ENCODE measurements at regions not wholly inside any gene's neighbourhood (a gene's known extent, or its start where the extent isn't known, plus 50 kb on each side); places are given as distances from the start of the nearest gene placed in this dataset.

DNA sequence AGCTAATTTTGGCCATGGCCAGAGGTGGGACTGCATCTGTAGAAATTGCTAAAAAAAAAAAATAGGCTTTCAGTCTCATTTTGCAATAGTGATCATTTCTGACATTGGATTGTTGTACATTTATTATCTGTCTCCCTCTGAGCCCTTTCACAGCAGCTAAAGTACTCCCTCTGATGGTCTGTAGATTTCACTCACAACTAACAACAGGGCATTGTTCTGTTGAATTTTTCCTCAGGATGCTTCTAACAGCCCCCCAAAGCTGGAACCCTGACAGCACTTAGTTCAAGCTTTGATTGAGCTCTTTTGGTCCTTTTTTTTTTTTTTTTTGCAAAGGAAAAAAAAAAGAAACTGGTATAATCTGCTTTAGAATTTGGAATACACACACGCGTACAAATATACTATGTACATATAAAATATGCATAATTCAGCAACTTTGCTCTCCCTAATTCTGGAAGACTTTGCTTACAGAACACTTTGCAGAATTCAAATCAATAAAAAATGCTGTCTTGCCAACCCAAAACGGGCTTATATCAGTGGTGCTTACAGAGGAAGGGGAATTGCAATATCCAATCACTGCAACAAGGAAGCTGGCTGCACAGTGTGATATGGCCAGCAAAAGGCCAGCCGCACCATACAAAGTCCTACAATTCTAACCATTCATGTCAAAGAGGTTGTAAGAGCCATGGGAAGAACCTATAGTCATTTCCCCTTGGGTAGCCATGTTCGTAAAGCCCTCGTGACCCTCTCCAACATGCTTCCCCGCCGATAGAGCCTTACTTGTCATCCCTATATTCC, 406.4 kb downstream of the SMARCA1 start:
- TF ChIP-seq, protein P1, sequence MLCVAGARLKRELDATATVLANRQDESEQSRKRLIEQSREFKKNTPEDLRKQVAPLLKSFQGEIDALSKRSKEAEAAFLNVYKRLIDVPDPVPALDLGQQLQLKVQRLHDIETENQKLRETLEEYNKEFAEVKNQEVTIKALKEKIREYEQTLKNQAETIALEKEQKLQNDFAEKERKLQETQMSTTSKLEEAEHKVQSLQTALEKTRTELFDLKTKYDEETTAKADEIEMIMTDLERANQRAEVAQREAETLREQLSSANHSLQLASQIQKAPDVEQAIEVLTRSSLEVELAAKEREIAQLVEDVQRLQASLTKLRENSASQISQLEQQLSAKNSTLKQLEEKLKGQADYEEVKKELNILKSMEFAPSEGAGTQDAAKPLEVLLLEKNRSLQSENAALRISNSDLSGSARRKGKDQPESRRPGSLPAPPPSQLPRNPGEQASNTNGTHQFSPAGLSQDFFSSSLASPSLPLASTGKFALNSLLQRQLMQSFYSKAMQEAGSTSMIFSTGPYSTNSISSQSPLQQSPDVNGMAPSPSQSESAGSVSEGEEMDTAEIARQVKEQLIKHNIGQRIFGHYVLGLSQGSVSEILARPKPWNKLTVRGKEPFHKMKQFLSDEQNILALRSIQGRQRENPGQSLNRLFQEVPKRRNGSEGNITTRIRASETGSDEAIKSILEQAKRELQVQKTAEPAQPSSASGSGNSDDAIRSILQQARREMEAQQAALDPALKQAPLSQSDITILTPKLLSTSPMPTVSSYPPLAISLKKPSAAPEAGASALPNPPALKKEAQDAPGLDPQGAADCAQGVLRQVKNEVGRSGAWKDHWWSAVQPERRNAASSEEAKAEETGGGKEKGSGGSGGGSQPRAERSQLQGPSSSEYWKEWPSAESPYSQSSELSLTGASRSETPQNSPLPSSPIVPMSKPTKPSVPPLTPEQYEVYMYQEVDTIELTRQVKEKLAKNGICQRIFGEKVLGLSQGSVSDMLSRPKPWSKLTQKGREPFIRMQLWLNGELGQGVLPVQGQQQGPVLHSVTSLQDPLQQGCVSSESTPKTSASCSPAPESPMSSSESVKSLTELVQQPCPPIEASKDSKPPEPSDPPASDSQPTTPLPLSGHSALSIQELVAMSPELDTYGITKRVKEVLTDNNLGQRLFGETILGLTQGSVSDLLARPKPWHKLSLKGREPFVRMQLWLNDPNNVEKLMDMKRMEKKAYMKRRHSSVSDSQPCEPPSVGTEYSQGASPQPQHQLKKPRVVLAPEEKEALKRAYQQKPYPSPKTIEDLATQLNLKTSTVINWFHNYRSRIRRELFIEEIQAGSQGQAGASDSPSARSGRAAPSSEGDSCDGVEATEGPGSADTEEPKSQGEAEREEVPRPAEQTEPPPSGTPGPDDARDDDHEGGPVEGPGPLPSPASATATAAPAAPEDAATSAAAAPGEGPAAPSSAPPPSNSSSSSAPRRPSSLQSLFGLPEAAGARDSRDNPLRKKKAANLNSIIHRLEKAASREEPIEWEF (IDR thresholded peaks at IDR 0.05; ENCODE audit: insufficient replicate concordance, low read depth, low read length) = no peak
- TF ChIP-seq, protein P2, sequence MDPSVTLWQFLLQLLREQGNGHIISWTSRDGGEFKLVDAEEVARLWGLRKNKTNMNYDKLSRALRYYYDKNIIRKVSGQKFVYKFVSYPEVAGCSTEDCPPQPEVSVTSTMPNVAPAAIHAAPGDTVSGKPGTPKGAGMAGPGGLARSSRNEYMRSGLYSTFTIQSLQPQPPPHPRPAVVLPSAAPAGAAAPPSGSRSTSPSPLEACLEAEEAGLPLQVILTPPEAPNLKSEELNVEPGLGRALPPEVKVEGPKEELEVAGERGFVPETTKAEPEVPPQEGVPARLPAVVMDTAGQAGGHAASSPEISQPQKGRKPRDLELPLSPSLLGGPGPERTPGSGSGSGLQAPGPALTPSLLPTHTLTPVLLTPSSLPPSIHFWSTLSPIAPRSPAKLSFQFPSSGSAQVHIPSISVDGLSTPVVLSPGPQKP (IDR thresholded peaks at IDR 0.05; ENCODE audit: low read depth, low read length) = no peak
